ENCODE measurements at regions not wholly inside any gene's neighbourhood (a gene's known extent, or its start where the extent isn't known, plus 50 kb on each side); places are given as distances from the start of the nearest gene placed in this dataset.
A peak's percentile ranks its signal among the peaks of the same experiment; 100 is the strongest.

GRCh38 chr2:207467716-207468347 is 61.9 kb upstream of the CREB1 start:
- peaks cover 0 to 2% of the 10 kb centered on the region in 2 donors for H3K36me3 Mint-ChIP-seq
- H3K27me3 ChIP-seq (ENCODE audit: insufficient read depth, low read length) = no peaks in the 10 kb centered on the region
- H3K4me1 Mint-ChIP-seq = peaks cover 0 to 4% (median 1%) of the 10 kb centered on the region in 4 donors
- intact Hi-C loops (cut with micrococcal nuclease) = no loop called here
- H3K36me3 ChIP-seq (ENCODE audit: insufficient read depth, low read length) = no peaks in the 10 kb centered on the region
- no peak for DNase-seq
- no peaks in the 10 kb centered on the region for H3K9me3 Mint-ChIP-seq
- H3K9me3 ChIP-seq (ENCODE audit: control insufficient read depth in 1 of 2, low read length in 2 of 2) = no peaks in the 10 kb centered on the region
- no peak overlapping the region for H3K4me3 ChIP-seq (ENCODE audit: low read length in 2 of 2)
- ChIA-PET CTCF (ENCODE audit: partially characterized antibody) (interaction anchor here (0.9 to 3.0 kb wide), 3 partner anchors 190 to 667 kb away, joined by 3 to 14 read pairs (median 5); no protein-coding TSS in a partner anchor), POLR2A (ENCODE audit: partially characterized antibody) (no interaction called here)
- peak overlapping the region in 1 of 7 donors; percentile 0 for H3K27ac Mint-ChIP-seq
- H3K4me3 Mint-ChIP-seq = no peak overlapping the region
- H3K27ac ChIP-seq (ENCODE audit: low read depth, low read length) = no peak overlapping the region
- no peaks in the 10 kb centered on the region for H3K4me1 ChIP-seq (ENCODE audit: insufficient read depth, low read length)
- H3K27me3 Mint-ChIP-seq = peaks cover 0 to 1% of the 10 kb centered on the region in 2 donors

DNA sequence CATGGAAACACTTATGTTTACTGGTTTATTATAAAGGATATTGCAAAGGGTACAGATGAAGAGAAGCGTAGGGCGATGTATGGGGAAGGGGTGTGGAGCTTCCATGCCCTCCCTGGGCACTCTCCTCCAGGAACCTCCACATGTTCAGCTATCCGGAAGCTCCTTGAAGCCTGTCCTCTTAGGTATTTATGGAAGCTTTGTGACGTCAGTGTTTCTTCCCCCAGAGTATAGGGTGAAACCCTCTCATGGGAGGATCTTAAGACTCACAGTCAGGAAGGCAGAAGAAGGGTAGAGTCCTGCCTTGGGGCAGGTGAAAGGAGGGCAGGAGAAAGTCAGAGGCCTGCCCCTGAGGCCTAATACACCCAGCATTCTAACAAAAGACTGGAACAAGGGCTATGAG is 61.3 kb upstream of the CREB1 start:
- Mint-ChIP-seq H3K9me3 (no peaks in the 10 kb centered on the region), H3K4me1 (peaks cover 0 to 5% (median 2%) of the 10 kb centered on the region in 4 donors), H3K27ac (peak overlapping the region in 1 of 7 donors; percentile 77), H3K27me3 (no peaks in the 10 kb centered on the region), H3K4me3 (no peak overlapping the region), H3K36me3 (no peaks in the 10 kb centered on the region)
- Histone ChIP-seq H3K4me3 (ENCODE audit: low read length in 2 of 2) (no peak overlapping the region), H3K27ac (ENCODE audit: low read depth, low read length) (no peak overlapping the region), H3K27me3 (ENCODE audit: insufficient read depth, low read length) (no peaks in the 10 kb centered on the region), H3K9me3 (ENCODE audit: control insufficient read depth in 1 of 2, low read length in 2 of 2) (no peaks in the 10 kb centered on the region), H3K36me3 (ENCODE audit: insufficient read depth, low read length) (no peaks in the 10 kb centered on the region), H3K4me1 (ENCODE audit: insufficient read depth, low read length) (no peaks in the 10 kb centered on the region)
- DNase-seq = no peak
- CTCF ChIA-PET (ENCODE audit: partially characterized antibody) = interaction anchor here (0.9 to 3.0 kb wide), 3 partner anchors 189 to 668 kb away, joined by 3 to 14 read pairs (median 5); no protein-coding TSS in a partner anchor
- intact Hi-C loops (cut with micrococcal nuclease) = no loop called here
- POLR2A ChIA-PET (ENCODE audit: partially characterized antibody) = no interaction called here

GRCh38 chr2:207469451-207469850 is 60.3 kb upstream of the CREB1 start:
- Mint-ChIP-seq H3K36me3 (no peaks in the 10 kb centered on the region), H3K9me3 (no peaks in the 10 kb centered on the region), H3K27me3 (no peaks in the 10 kb centered on the region), H3K4me1 (peaks cover 0 to 5% (median 2%) of the 10 kb centered on the region in 4 donors), H3K27ac (no peak overlapping the region), H3K4me3 (no peak overlapping the region)
- no peak overlapping the region for H3K4me3 ChIP-seq (ENCODE audit: low read length in 2 of 2)
- POLR2A ChIA-PET (ENCODE audit: partially characterized antibody) = no interaction called here
- CTCF ChIA-PET (ENCODE audit: partially characterized antibody) = interaction anchor here (0.5 to 3.0 kb wide), 3 partner anchors 327 to 669 kb away, joined by 3 to 14 read pairs (median 3); no protein-coding TSS in a partner anchor
- DNase-seq = no peak
- H3K27ac ChIP-seq (ENCODE audit: low read depth, low read length) = no peak overlapping the region
- no peaks in the 10 kb centered on the region for H3K9me3 ChIP-seq (ENCODE audit: control insufficient read depth in 1 of 2, low read length in 2 of 2)
- intact Hi-C loops (cut with micrococcal nuclease) = no loop called here
- H3K27me3 ChIP-seq (ENCODE audit: insufficient read depth, low read length) = no peaks in the 10 kb centered on the region
- H3K36me3 ChIP-seq (ENCODE audit: insufficient read depth, low read length) = no peaks in the 10 kb centered on the region
- no peaks in the 10 kb centered on the region for H3K4me1 ChIP-seq (ENCODE audit: insufficient read depth, low read length)

- intact Hi-C loops (cut with micrococcal nuclease) = no loop called here
- Histone ChIP-seq H3K4me1 (ENCODE audit: insufficient read depth, low read length) (peaks cover 6% of the 10 kb centered on the region), H3K36me3 (ENCODE audit: insufficient read depth, low read length) (no peaks in the 10 kb centered on the region), H3K27me3 (ENCODE audit: insufficient read depth, low read length) (no peaks in the 10 kb centered on the region), H3K27ac (ENCODE audit: low read depth, low read length) (no peak overlapping the region), H3K9me3 (ENCODE audit: control insufficient read depth in 1 of 2, low read length in 2 of 2) (no peaks in the 10 kb centered on the region), H3K4me3 (ENCODE audit: low read length in 2 of 2) (no peak overlapping the region)
- Mint-ChIP-seq H3K4me3 (no peak overlapping the region), H3K27ac (no peak overlapping the region), H3K36me3 (no peaks in the 10 kb centered on the region), H3K27me3 (no peaks in the 10 kb centered on the region), H3K4me1 (peaks cover 3 to 11% (median 8%) of the 10 kb centered on the region in 4 donors), H3K9me3 (no peaks in the 10 kb centered on the region)
- POLR2A ChIA-PET (ENCODE audit: partially characterized antibody) = no interaction called here
- no peak for DNase-seq
- CTCF ChIA-PET (ENCODE audit: partially characterized antibody) = interaction anchor here (0.5 to 4.5 kb wide), 4 partner anchors 328 to 669 kb away, joined by 3 to 41 read pairs (median 8); no protein-coding TSS in a partner anchor
These were observed 59.6 kb upstream of the CREB1 start for GRCh38 chr2:207469943-207470729.

DNA sequence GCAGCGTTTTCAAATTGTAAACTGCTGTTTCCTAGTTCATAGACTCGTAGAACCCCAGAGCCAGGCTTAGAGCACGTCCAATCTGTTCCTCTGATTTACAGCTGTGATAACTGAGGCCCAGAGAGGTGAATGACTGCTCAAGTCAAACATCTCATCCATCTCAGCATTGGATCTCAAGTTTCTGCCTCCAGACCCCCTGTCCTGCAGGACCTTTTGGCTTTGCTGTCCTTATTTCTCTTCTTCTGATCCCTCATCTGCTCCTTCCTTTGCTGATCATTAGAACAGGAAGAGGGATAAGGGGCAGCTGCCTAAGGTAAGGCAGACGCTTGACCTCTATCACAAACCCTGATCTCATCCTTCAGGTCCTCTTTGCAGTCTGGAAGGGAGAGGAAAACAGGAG is 58.5 kb upstream of the CREB1 start:
- Mint-ChIP-seq H3K4me1 (peaks cover 4 to 11% (median 9%) of the 10 kb centered on the region in 4 donors), H3K27me3 (no peaks in the 10 kb centered on the region), H3K4me3 (no peak overlapping the region), H3K9me3 (no peaks in the 10 kb centered on the region), H3K36me3 (no peaks in the 10 kb centered on the region), H3K27ac (peak overlapping the region in 1 of 7 donors; percentile 71)
- peaks cover 6% of the 10 kb centered on the region for H3K4me1 ChIP-seq (ENCODE audit: insufficient read depth, low read length)
- ChIA-PET POLR2A (ENCODE audit: partially characterized antibody) (no interaction called here), CTCF (ENCODE audit: partially characterized antibody) (interaction anchor here (0.9 to 4.5 kb wide), 3 partner anchors 422 to 671 kb away, joined by 3 to 44 read pairs (median 41); no protein-coding TSS in a partner anchor)
- H3K9me3 ChIP-seq (ENCODE audit: control insufficient read depth in 1 of 2, low read length in 2 of 2) = no peaks in the 10 kb centered on the region
- intact Hi-C loops (cut with micrococcal nuclease) = no loop called here
- H3K36me3 ChIP-seq (ENCODE audit: insufficient read depth, low read length) = no peaks in the 10 kb centered on the region
- DNase-seq = no peak
- no peak overlapping the region for H3K4me3 ChIP-seq (ENCODE audit: low read length in 2 of 2)
- no peaks in the 10 kb centered on the region for H3K27me3 ChIP-seq (ENCODE audit: insufficient read depth, low read length)
- H3K27ac ChIP-seq (ENCODE audit: low read depth, low read length) = no peak overlapping the region

GRCh38 chr2:207472343-207473048 is 57.3 kb upstream of the CREB1 start:
- POLR2A ChIA-PET (ENCODE audit: partially characterized antibody) = no interaction called here
- Mint-ChIP-seq H3K4me1 (peaks cover 4 to 11% (median 9%) of the 10 kb centered on the region in 4 donors), H3K27ac (no peak overlapping the region), H3K27me3 (no peaks in the 10 kb centered on the region), H3K9me3 (no peaks in the 10 kb centered on the region), H3K36me3 (no peaks in the 10 kb centered on the region), H3K4me3 (no peak overlapping the region)
- Histone ChIP-seq H3K4me1 (ENCODE audit: insufficient read depth, low read length) (peaks cover 6% of the 10 kb centered on the region), H3K4me3 (ENCODE audit: low read length in 2 of 2) (no peak overlapping the region), H3K27ac (ENCODE audit: low read depth, low read length) (no peak overlapping the region), H3K36me3 (ENCODE audit: insufficient read depth, low read length) (no peaks in the 10 kb centered on the region), H3K9me3 (ENCODE audit: control insufficient read depth in 1 of 2, low read length in 2 of 2) (no peaks in the 10 kb centered on the region), H3K27me3 (ENCODE audit: insufficient read depth, low read length) (no peaks in the 10 kb centered on the region)
- CTCF ChIA-PET (ENCODE audit: partially characterized antibody) = interaction anchor here (0.8 to 4.5 kb wide), 13 partner anchors 20 to 777 kb away, joined by 3 to 44 read pairs (median 7); no protein-coding TSS in a partner anchor
- intact Hi-C loops (cut with micrococcal nuclease) = no loop called here
- DNase-seq = no peak
